Gastrocnemius medialis (tissue), 4 donors: ENCODE measurements at regions not wholly inside any gene's neighbourhood (a gene's known extent, or its start where the extent isn't known, plus 50 kb on each side); places are given as distances from the start of the nearest gene placed in this dataset.

ENCODE experiments used
- POLR2A ChIP-seq, 2 donors: fragments of 450-650 bp; IDR thresholded peaks; one replicate each; pipeline ENCODE4 v1.6.1; 2017; ENCODE audit warnings: antibody characterized with exemption in 2 of 2, mild to moderate bottlenecking in 2 of 2, moderate library complexity in 2 of 2
- TF ChIP-seq, protein P1 (sequence below), 5 experiments: fragments of 450-650 bp in 3 of 5; fragments of 200-600 bp in 2 of 5; sonication (generic) in 2 of 5; IDR thresholded peaks in 4 of 5; conservative IDR thresholded peaks in 1 of 5; 1 replicate in 4 of 5; 2 replicates in 1 of 5; pipeline ENCODE4 v1.5.1; 2016 to 2019; ENCODE audit warnings: antibody characterized with exemption in 5 of 5, mild to moderate bottlenecking in 3 of 5, moderate library complexity in 3 of 5

DNA sequence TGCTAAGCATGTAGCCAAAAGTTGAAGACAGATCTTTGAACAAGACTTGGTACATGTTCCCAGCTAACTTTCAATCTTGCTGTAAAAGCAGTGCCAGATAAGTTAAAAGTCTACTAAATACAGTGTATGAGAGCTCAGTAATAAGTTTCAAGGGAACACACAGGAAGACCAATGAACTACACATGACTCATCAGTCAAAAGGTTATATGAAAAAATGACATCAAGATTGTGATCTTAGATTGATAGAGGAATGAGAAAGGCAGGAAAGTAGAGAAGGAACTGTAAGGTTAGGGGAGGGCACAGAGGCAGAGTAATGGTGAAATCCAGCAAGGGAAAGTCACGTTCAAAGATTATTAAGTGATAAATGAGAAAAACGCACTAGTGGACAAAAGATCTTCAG, 249.9 kb upstream of the FLRT2 start:
- TF ChIP-seq, protein P1, sequence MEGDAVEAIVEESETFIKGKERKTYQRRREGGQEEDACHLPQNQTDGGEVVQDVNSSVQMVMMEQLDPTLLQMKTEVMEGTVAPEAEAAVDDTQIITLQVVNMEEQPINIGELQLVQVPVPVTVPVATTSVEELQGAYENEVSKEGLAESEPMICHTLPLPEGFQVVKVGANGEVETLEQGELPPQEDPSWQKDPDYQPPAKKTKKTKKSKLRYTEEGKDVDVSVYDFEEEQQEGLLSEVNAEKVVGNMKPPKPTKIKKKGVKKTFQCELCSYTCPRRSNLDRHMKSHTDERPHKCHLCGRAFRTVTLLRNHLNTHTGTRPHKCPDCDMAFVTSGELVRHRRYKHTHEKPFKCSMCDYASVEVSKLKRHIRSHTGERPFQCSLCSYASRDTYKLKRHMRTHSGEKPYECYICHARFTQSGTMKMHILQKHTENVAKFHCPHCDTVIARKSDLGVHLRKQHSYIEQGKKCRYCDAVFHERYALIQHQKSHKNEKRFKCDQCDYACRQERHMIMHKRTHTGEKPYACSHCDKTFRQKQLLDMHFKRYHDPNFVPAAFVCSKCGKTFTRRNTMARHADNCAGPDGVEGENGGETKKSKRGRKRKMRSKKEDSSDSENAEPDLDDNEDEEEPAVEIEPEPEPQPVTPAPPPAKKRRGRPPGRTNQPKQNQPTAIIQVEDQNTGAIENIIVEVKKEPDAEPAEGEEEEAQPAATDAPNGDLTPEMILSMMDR (IDR thresholded peaks at IDR 0.05 in 4 of 5, conservative IDR thresholded peaks at IDR 0.05 in 1 of 5) = no peak
- no peak for TF ChIP-seq POLR2A (IDR thresholded peaks at IDR 0.05)
